ENCODE measurements at regions not wholly inside any gene's neighbourhood (a gene's known extent, or its start where the extent isn't known, plus 50 kb on each side); places are given as distances from the start of the nearest gene placed in this dataset.

DNA sequence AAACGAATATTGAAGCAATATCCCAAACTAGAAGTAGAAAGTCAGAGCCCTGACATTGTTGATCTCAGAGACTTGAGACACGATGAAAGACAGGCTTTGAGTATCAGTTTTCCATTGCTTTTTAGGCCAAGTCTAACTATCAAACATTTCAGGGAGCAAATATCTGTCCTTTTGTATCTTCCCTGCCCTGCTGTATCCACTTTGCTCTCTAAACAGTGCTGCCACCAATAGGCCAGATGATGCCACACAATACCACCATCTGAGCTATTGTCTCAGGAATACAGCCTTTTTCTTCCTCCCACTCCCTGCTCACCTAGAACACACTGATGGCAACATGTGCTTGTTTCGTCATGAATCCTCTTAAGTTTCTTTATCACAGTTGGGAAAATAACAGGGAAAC lies 62.6 kb upstream of the SPAG17 start:
- DNase-seq (ENCODE audit: low spot score) = no peak

DNA sequence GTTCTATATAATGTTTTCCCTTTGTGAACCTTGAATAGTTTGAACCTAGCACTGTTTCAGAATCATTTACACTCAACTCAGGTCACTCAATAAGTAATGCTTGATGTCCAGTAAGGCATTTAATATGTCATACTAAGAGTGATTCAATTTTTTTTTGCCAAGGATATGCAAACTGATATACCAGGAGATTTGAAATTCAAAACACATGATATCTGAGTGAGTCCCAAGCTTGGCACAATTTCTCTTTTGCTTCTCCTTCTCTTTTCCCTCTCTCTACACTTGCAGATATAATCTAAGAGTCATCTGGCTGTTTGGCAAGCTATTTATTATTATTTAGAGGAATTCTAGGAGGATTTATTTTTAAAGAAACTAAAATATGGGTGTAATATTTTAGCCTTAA lies 61.6 kb upstream of the SPAG17 start:
- no peak for DNase-seq (ENCODE audit: low spot score)

DNA sequence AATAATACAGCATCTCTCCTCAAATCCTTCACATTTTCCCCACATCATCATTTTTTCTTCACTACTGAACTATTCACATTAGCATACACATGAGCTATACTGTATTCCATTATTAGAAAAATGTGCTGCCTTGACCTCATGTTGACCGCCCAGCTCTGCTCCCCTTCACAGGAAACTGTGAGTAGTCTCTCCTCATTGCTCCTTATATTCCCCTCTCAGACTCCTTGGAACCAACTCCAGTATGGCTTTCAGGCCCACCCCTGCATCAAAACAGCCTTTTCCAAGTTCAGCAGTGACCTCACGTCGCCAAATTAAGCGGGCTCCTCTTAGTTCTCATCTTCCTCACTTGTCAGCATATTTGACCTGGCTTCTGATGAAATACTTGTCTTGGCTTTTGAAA lies 59.2 kb upstream of the SPAG17 start:
- no peak for DNase-seq (ENCODE audit: low spot score)

DNA sequence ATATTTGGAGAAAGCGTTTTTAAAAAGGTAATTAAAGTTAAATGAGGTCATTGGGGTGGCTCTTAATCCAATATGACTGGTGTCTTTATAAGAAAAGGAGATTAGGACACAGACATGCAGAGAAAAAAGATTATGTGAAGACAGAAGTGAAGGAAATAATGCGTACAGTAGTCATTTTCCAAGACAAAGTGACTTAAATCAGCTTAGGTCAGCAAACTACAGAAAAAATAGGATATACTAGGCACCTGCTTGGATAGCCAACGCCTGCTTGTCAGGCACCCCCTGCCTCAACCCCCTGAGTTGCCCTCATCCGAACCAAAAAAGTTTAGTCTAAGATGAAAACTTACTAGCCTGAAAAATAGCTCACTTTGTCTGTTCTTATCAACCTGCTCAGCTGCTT lies 58.2 kb upstream of the SPAG17 start:
- no peak for DNase-seq (ENCODE audit: low spot score)

Measured in Ammon's horn (tissue), 1 donor.